H1 (cell line): ENCODE measurements at regions not wholly inside any gene's neighbourhood (a gene's known extent, or its start where the extent isn't known, plus 50 kb on each side); places are given as distances from the start of the nearest gene placed in this dataset.

Experiments used
- CTCF ChIA-PET: fragments of 300-600 bp; sonication (Branson Sonifier 250); formaldehyde crosslinking; loops from one replicate; lab custom pipeline; 2021; ENCODE audit not compliant: partially characterized antibody; lab: Charles Lee
- POLR2A ChIA-PET: fragments of 300-600 bp; sonication (Branson Sonifier 250); formaldehyde crosslinking; loops from one replicate; lab custom pipeline; 2021; ENCODE audit warnings: inconsistent platforms; ENCODE audit not compliant: partially characterized antibody; lab: Charles Lee
- DNase-seq, 2 experiments: peaks; one replicate each; pipeline versions ENCODE4 v3.0.0 to v3.0.0-alpha.2; 2010 to 2022; ENCODE audit warnings: low spot score in 2 of 2, low read depth in 1 of 2, mixed read lengths in 1 of 2
- FAIRE-seq: peaks from 2 replicates; lab custom pipeline; 2011; peaks lifted over from hg19 to GRCh38; lab: Jason Lieb, UNC
- H2AFZ ChIP-seq: 2 replicates; pipeline ENCODE4 v1.8.1; 2012; ENCODE audit warnings: low read length, inconsistent platforms
- H2AK5ac ChIP-seq: 2 replicates; pipeline ENCODE4 v1.6.1; 2013; ENCODE audit warnings: low read depth, low read length
- H2BK120ac ChIP-seq: replicated peaks from 2 replicates; pipeline ENCODE3; 2013; ENCODE audit warnings: low read depth, low read length, inconsistent platforms
- H2BK12ac ChIP-seq: 2 replicates; pipeline ENCODE4 v1.6.1; 2013; ENCODE audit warnings: low read depth, low read length
- H2BK15ac ChIP-seq: 2 replicates; pipeline ENCODE4 v1.6.1; 2013; ENCODE audit warnings: low read length
- H2BK20ac ChIP-seq: 2 replicates; pipeline ENCODE4 v1.6.1; 2013; ENCODE audit warnings: low read length
- H2BK5ac ChIP-seq: 2 replicates; pipeline ENCODE4 v1.6.1; 2013; ENCODE audit warnings: low read depth, low read length
- H3K14ac ChIP-seq: 2 replicates; pipeline ENCODE4 v1.6.1; 2013; ENCODE audit warnings: inconsistent platforms; ENCODE audit not compliant: insufficient read length
- H3K18ac ChIP-seq: 2 replicates; pipeline ENCODE4 v1.6.1; 2013; ENCODE audit warnings: low read length; ENCODE audit errors: extremely low read depth
- H3K23ac ChIP-seq: 2 replicates; pipeline ENCODE4 v1.6.1; 2013; ENCODE audit warnings: inconsistent platforms; ENCODE audit not compliant: insufficient read length
- H3K23me2 ChIP-seq: 2 replicates; pipeline ENCODE4 v1.6.1; 2013; ENCODE audit warnings: low read depth, low read length
- H3K27ac ChIP-seq: 2 replicates; pipeline ENCODE4 v1.6.1; 2011; ENCODE audit warnings: low read depth, low read length, inconsistent platforms
- H3K27me3 ChIP-seq, 4 experiments: replicated peaks in 1 of 4; 1 replicate in 1 of 4; 2 replicates in 3 of 4; pipeline versions ENCODE4 v1.6.1 to v1.8.1; 2011 to 2013; ENCODE audit warnings: low read length in 3 of 4, mild to moderate bottlenecking in 3 of 4, inconsistent platforms in 2 of 4, mixed read lengths in 2 of 4, moderate library complexity in 1 of 4; ENCODE audit not compliant: control insufficient read depth in 3 of 4, insufficient read depth in 3 of 4; ENCODE audit errors: extremely low read depth in 1 of 4
- H3K36me3 ChIP-seq, 4 experiments: 2 replicates each; pipeline versions ENCODE4 v1.6.1 to v1.8.1; 2011 to 2013; ENCODE audit warnings: mild to moderate bottlenecking in 4 of 4, low read length in 3 of 4, moderate library complexity in 2 of 4, control low read depth in 1 of 4, inconsistent platforms in 1 of 4; ENCODE audit not compliant: insufficient read depth in 4 of 4, control insufficient read depth in 2 of 4
- H3K4ac ChIP-seq: replicated peaks from 2 replicates; pipeline ENCODE3; 2013; ENCODE audit warnings: low read length, low read depth, mixed read lengths, inconsistent platforms; ENCODE audit not compliant: insufficient read length
- H3K4me1 ChIP-seq, 4 experiments: replicated peaks in 1 of 4; 1 replicate in 1 of 4; 2 replicates in 3 of 4; pipeline versions ENCODE4 v1.6.1 to v1.8.1; 2011 to 2013; ENCODE audit warnings: low read length in 3 of 4, inconsistent platforms in 2 of 4, mixed read lengths in 1 of 4; ENCODE audit not compliant: insufficient read depth in 4 of 4, control insufficient read depth in 3 of 4
- H3K4me2 ChIP-seq, 2 experiments: 2 replicates each; pipeline versions ENCODE4 v1.6.1 to v1.8.1; 2011 to 2013; ENCODE audit warnings: low read depth in 2 of 2, low read length in 2 of 2, control low read depth in 1 of 2, inconsistent platforms in 1 of 2, mild to moderate bottlenecking in 1 of 2; ENCODE audit not compliant: insufficient read depth in 1 of 2
- H3K4me3 ChIP-seq, 4 experiments: fragments of 200-600, 300-600 bp in 1 of 4; sonication (generic), shearing (Covaris generic), sonication (Bioruptor Twin) in 1 of 4; 2 replicates each; pipeline versions ENCODE4 v1.5.1 to v1.8.1; 2011 to 2016; ENCODE audit warnings: low read length in 4 of 4, low read depth in 3 of 4, control low read depth in 2 of 4, inconsistent platforms in 2 of 4, mild to moderate bottlenecking in 2 of 4, mixed read lengths in 1 of 4, moderate library complexity in 1 of 4; ENCODE audit not compliant: insufficient read depth in 2 of 4; ENCODE audit errors: extremely low read depth in 1 of 4
- H3K56ac ChIP-seq: replicated peaks from 2 replicates; pipeline ENCODE3; 2013; ENCODE audit warnings: low read depth, mild to moderate bottlenecking, mixed read lengths, low read length, inconsistent platforms; ENCODE audit not compliant: insufficient read length
- H3K79me1 ChIP-seq: 2 replicates; pipeline ENCODE4 v1.6.1; 2013; ENCODE audit warnings: low read depth, low read length, control low read depth
- H3K79me2 ChIP-seq, 2 experiments: 2 replicates each; pipeline versions ENCODE4 v1.6.1 to v1.8.1; 2012 to 2013; ENCODE audit warnings: low read length in 2 of 2, mild to moderate bottlenecking in 2 of 2, inconsistent platforms in 1 of 2; ENCODE audit not compliant: insufficient read depth in 2 of 2, control insufficient read depth in 1 of 2
- H3K9ac ChIP-seq, 4 experiments: replicated peaks in 1 of 4; 1 replicate in 1 of 4; 2 replicates in 3 of 4; pipeline versions ENCODE4 v1.6.1 to v1.8.1; 2011 to 2013; ENCODE audit warnings: low read depth in 3 of 4, low read length in 3 of 4, control low read depth in 2 of 4, mild to moderate bottlenecking in 2 of 4, moderate library complexity in 2 of 4, inconsistent platforms in 1 of 4; ENCODE audit errors: extremely low read depth in 1 of 4
- H3K9me3 ChIP-seq, 2 experiments: 2 replicates each; pipeline versions ENCODE4 v1.6.1 to v1.8.1; 2012 to 2013; ENCODE audit warnings: mild to moderate bottlenecking in 2 of 2, moderate library complexity in 2 of 2, control low read depth in 1 of 2, inconsistent platforms in 1 of 2, low read depth in 1 of 2, low read length in 1 of 2, mixed read lengths in 1 of 2; ENCODE audit not compliant: insufficient read depth in 2 of 2
- H4K20me1 ChIP-seq, 2 experiments: replicated peaks in 1 of 2; 2 replicates each; pipeline versions ENCODE3 to v1.8.1; 2011 to 2013; ENCODE audit warnings: inconsistent platforms in 2 of 2, low read length in 2 of 2, mild to moderate bottlenecking in 1 of 2; ENCODE audit not compliant: insufficient read depth in 2 of 2, control insufficient read depth in 1 of 2
- H4K5ac ChIP-seq: 2 replicates; pipeline ENCODE4 v1.6.1; 2013; ENCODE audit warnings: low read length, low read depth, mixed read lengths, inconsistent platforms; ENCODE audit not compliant: insufficient read length
- H4K8ac ChIP-seq: 2 replicates; pipeline ENCODE4 v1.8.0; 2013; ENCODE audit warnings: mild to moderate bottlenecking, moderate library complexity, low read length, inconsistent platforms; ENCODE audit not compliant: insufficient read depth; ENCODE audit errors: extremely low read depth
- H4K91ac ChIP-seq: replicated peaks from 2 replicates; pipeline ENCODE3; 2013; ENCODE audit warnings: low read length, mixed read lengths, inconsistent platforms; ENCODE audit not compliant: insufficient read length
- WGBS, 2 experiments: shearing (Covaris generic) in 1 of 2; methylation state at CpG; one replicate each; pipeline versions ENCODE4 v1.1.6 to v1.1.7; 2013 to 2015; ENCODE audit warnings: low lambda C conversion rate in 2 of 2, mixed read lengths in 2 of 2, inconsistent platforms in 1 of 2, low coverage in 1 of 2, missing lambda C conversion rate in 1 of 2; ENCODE audit not compliant: insufficient replicate concordance in 2 of 2, insufficient coverage in 1 of 2, insufficient read length in 1 of 2; ENCODE audit errors: extremely low coverage in 1 of 2, missing lambda C conversion rate in 1 of 2; 5-methylcytosine and 5-hydroxymethylcytosine counted together
- TF ChIP-seq, protein P1 (sequence below): fragments of 300-600 bp; sonication (generic); IDR thresholded peaks from 2 replicates; pipeline ENCODE4 v1.7.1; 2012; ENCODE audit warnings: low read length, moderate library complexity, mild to moderate bottlenecking, inconsistent platforms; ENCODE audit not compliant: insufficient replicate concordance

DNA sequence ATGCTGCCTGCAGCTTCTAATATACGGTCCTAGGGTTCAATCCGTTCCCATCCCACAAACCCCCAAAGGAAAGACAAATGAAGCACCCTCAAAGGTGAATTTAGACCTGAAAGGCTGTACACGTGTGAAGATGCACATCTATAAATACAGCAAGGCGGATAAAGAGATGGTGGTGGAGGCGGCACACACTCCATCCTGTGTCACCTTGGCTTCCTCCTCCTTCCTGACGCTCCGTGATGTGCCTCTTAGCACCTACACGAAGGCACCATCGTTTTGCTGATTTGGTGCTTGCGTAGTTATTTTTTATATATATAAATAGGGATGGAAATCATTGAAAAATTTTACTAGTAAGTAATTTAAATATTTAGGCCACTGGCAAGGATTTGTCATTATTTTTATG lies 359.4 kb downstream of the NPHP4 start:
- no peak overlapping the region for H3K18ac ChIP-seq
- no peak for DNase-seq
- TF ChIP-seq, protein P1, sequence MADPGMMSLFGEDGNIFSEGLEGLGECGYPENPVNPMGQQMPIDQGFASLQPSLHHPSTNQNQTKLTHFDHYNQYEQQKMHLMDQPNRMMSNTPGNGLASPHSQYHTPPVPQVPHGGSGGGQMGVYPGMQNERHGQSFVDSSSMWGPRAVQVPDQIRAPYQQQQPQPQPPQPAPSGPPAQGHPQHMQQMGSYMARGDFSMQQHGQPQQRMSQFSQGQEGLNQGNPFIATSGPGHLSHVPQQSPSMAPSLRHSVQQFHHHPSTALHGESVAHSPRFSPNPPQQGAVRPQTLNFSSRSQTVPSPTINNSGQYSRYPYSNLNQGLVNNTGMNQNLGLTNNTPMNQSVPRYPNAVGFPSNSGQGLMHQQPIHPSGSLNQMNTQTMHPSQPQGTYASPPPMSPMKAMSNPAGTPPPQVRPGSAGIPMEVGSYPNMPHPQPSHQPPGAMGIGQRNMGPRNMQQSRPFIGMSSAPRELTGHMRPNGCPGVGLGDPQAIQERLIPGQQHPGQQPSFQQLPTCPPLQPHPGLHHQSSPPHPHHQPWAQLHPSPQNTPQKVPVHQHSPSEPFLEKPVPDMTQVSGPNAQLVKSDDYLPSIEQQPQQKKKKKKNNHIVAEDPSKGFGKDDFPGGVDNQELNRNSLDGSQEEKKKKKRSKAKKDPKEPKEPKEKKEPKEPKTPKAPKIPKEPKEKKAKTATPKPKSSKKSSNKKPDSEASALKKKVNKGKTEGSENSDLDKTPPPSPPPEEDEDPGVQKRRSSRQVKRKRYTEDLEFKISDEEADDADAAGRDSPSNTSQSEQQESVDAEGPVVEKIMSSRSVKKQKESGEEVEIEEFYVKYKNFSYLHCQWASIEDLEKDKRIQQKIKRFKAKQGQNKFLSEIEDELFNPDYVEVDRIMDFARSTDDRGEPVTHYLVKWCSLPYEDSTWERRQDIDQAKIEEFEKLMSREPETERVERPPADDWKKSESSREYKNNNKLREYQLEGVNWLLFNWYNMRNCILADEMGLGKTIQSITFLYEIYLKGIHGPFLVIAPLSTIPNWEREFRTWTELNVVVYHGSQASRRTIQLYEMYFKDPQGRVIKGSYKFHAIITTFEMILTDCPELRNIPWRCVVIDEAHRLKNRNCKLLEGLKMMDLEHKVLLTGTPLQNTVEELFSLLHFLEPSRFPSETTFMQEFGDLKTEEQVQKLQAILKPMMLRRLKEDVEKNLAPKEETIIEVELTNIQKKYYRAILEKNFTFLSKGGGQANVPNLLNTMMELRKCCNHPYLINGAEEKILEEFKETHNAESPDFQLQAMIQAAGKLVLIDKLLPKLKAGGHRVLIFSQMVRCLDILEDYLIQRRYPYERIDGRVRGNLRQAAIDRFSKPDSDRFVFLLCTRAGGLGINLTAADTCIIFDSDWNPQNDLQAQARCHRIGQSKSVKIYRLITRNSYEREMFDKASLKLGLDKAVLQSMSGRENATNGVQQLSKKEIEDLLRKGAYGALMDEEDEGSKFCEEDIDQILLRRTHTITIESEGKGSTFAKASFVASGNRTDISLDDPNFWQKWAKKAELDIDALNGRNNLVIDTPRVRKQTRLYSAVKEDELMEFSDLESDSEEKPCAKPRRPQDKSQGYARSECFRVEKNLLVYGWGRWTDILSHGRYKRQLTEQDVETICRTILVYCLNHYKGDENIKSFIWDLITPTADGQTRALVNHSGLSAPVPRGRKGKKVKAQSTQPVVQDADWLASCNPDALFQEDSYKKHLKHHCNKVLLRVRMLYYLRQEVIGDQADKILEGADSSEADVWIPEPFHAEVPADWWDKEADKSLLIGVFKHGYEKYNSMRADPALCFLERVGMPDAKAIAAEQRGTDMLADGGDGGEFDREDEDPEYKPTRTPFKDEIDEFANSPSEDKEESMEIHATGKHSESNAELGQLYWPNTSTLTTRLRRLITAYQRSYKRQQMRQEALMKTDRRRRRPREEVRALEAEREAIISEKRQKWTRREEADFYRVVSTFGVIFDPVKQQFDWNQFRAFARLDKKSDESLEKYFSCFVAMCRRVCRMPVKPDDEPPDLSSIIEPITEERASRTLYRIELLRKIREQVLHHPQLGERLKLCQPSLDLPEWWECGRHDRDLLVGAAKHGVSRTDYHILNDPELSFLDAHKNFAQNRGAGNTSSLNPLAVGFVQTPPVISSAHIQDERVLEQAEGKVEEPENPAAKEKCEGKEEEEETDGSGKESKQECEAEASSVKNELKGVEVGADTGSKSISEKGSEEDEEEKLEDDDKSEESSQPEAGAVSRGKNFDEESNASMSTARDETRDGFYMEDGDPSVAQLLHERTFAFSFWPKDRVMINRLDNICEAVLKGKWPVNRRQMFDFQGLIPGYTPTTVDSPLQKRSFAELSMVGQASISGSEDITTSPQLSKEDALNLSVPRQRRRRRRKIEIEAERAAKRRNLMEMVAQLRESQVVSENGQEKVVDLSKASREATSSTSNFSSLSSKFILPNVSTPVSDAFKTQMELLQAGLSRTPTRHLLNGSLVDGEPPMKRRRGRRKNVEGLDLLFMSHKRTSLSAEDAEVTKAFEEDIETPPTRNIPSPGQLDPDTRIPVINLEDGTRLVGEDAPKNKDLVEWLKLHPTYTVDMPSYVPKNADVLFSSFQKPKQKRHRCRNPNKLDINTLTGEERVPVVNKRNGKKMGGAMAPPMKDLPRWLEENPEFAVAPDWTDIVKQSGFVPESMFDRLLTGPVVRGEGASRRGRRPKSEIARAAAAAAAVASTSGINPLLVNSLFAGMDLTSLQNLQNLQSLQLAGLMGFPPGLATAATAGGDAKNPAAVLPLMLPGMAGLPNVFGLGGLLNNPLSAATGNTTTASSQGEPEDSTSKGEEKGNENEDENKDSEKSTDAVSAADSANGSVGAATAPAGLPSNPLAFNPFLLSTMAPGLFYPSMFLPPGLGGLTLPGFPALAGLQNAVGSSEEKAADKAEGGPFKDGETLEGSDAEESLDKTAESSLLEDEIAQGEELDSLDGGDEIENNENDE: no peak

More for the DNA sequence above, 359.4 kb downstream of the NPHP4 start:
- FAIRE-seq: no peak
- peaks cover 0 to 2% of the 10 kb centered on the region in 2 experiments for H4K20me1 ChIP-seq
- no peak overlapping the region for H2BK120ac ChIP-seq
- no peaks in the 10 kb centered on the region for H3K23me2 ChIP-seq
- H4K5ac ChIP-seq: no peak overlapping the region
- no peak overlapping the region for H3K23ac ChIP-seq
- no peak overlapping the region for H4K8ac ChIP-seq
- no peaks in the 10 kb centered on the region for H3K79me2 ChIP-seq
- no peak overlapping the region for H2BK12ac ChIP-seq
- ChIA-PET POLR2A (no interaction called here), CTCF (no interaction called here)
- H3K14ac ChIP-seq: no peak overlapping the region
- H3K79me1 ChIP-seq: no peaks in the 10 kb centered on the region
- WGBS, 2 experiments: 88% methylated on average over 10 of the region's 10 CpGs; no CpG with 5 or more reads in 1 of the 2 experiments
- H2AFZ ChIP-seq: no peak overlapping the region; the same call in 1 of the 2 replicates
- no peak overlapping the region for H3K56ac ChIP-seq
- H3K4me3 ChIP-seq: no peak overlapping the region
- no peaks in the 10 kb centered on the region for H3K27me3 ChIP-seq
- no peak overlapping the region for H3K4me2 ChIP-seq
- no peak overlapping the region for H3K27ac ChIP-seq
- H2BK20ac ChIP-seq: no peak overlapping the region
- no peak overlapping the region for H2BK5ac ChIP-seq
- no peak overlapping the region for H2BK15ac ChIP-seq
- H3K4me1 ChIP-seq: 0 out of 7 replicates have a peak, but pooled peaks cover 0 to 2% (median 0%) of the 10 kb centered on the region in 4 experiments
- no peak overlapping the region for H2AK5ac ChIP-seq
- H3K9me3 ChIP-seq: peaks cover 0 to 2% of the 10 kb centered on the region in 2 experiments; a peak in 1 of 4 replicates
- H3K9ac ChIP-seq: no peak overlapping the region
- H4K91ac ChIP-seq: no peak overlapping the region
- H3K4ac ChIP-seq: no peak overlapping the region
- H3K36me3 ChIP-seq: no peaks in the 10 kb centered on the region
